GM12873 (cell line): ENCODE measurements at regions not wholly inside any gene's neighbourhood (a gene's known extent, or its start where the extent isn't known, plus 50 kb on each side); places are given as distances from the start of the nearest gene placed in this dataset.

Experiments
- CTCF ChIP-seq: IDR thresholded peaks from 2 replicates; pipeline ENCODE4 v1.5.1; 2012; ENCODE audit warnings: low read depth, mild to moderate bottlenecking, moderate library complexity, low read length, control low read depth; ENCODE audit not compliant: insufficient read depth; ENCODE audit errors: missing control alignments

GRCh38 chr9:107951511-107951910 is 461.9 kb upstream of the KLF4 start:
- TF ChIP-seq CTCF = no peak

- no peak for TF ChIP-seq CTCF
Measured at GRCh38 chr9:107949061-107949460, 459.5 kb upstream of the KLF4 start.

GRCh38 chr9:107948601-107949000 is 459.0 kb upstream of the KLF4 start:
- no peak for TF ChIP-seq CTCF

- no peak for TF ChIP-seq CTCF
Measured at GRCh38 chr9:107948086-107948485, 458.5 kb upstream of the KLF4 start.

- no peak for TF ChIP-seq CTCF
Measured at GRCh38 chr9:107946364-107947141, 457.0 kb upstream of the KLF4 start.

- TF ChIP-seq CTCF = no peak
Measured at GRCh38 chr9:107945961-107946360, 456.4 kb upstream of the KLF4 start.

- TF ChIP-seq CTCF = no peak
Measured at GRCh38 chr9:107945493-107945892, 455.9 kb upstream of the KLF4 start.
